IMR-90 (cell line): ENCODE measurements at regions not wholly inside any gene's neighbourhood (a gene's known extent, or its start where the extent isn't known, plus 50 kb on each side); places are given as distances from the start of the nearest gene placed in this dataset.

Experiments used
- ATAC-seq: fragments of 200-7000 bp; cut with Tn5 transposase; 2 replicates; pipeline ENCODE4 v1.9.1; 2020; ENCODE audit warnings: low read depth, mild to moderate bottlenecking, moderate library complexity
- BruUV-seq: library from RNA; stranded (reverse); fragments of 400-500 nt; replicated peaks from 2 replicates; lab custom pipeline; 2021; lab: Mats Ljungman, UMichigan
- CTCF ChIA-PET: fragments of 300-600 bp; formaldehyde crosslinking; extraction: SDS; loops from one replicate; lab custom pipeline; 2021; ENCODE audit warnings: antibody characterized with exemption; lab: Yijun Ruan, JAX
- POLR2A ChIA-PET: fragments of 300-600 bp; sonication (Branson Sonifier 250); formaldehyde crosslinking; loops from one replicate; lab custom pipeline; 2022; ENCODE audit warnings: antibody characterized with exemption; ENCODE audit not compliant: unreplicated experiment; lab: Charles Lee
- DNase-seq: peaks from one replicate; pipeline ENCODE4 v3.0.0; 2013
- H2AFZ ChIP-seq: replicated peaks from 2 replicates; pipeline ENCODE3; 2013; ENCODE audit warnings: low read length, mild to moderate bottlenecking; ENCODE audit not compliant: poor library complexity
- H2AK5ac ChIP-seq: 2 replicates; pipeline ENCODE4 v1.6.1; 2013; ENCODE audit warnings: low read depth, low read length, inconsistent platforms
- H2AK9ac ChIP-seq: replicated peaks from 2 replicates; pipeline ENCODE3; 2013; ENCODE audit warnings: mild to moderate bottlenecking, low read depth, low read length, moderate library complexity; ENCODE audit not compliant: poor library complexity
- H2BK120ac ChIP-seq: 2 replicates; pipeline ENCODE4 v1.6.1; 2013; ENCODE audit warnings: low read depth, low read length, inconsistent platforms
- H2BK15ac ChIP-seq: 3 replicates; pipeline ENCODE4 v1.6.1; 2013; ENCODE audit warnings: low read depth, low read length, inconsistent platforms
- H2BK20ac ChIP-seq: 2 replicates; pipeline ENCODE4 v1.6.1; 2013; ENCODE audit warnings: low read depth, mild to moderate bottlenecking, inconsistent platforms, low read length, moderate library complexity
- H2BK5ac ChIP-seq: 2 replicates; pipeline ENCODE4 v1.6.1; 2013; ENCODE audit warnings: mild to moderate bottlenecking, low read depth, low read length, inconsistent platforms; ENCODE audit not compliant: poor library complexity, severe bottlenecking
- H3K14ac ChIP-seq: replicated peaks from 2 replicates; pipeline ENCODE4 v1.6.1; 2013; ENCODE audit warnings: low read depth, low read length, inconsistent platforms
- H3K18ac ChIP-seq: 2 replicates; pipeline ENCODE4 v1.6.1; 2013; ENCODE audit warnings: low read depth, low read length, control low read depth
- H3K23ac ChIP-seq: 2 replicates; pipeline ENCODE4 v1.6.1; 2013; ENCODE audit warnings: low read depth, low read length, inconsistent platforms
- H3K27ac ChIP-seq: 2 replicates; pipeline ENCODE4 v1.5.1; 2013; ENCODE audit warnings: mild to moderate bottlenecking, control low read depth, low read length; ENCODE audit not compliant: insufficient read depth
- H3K27me3 ChIP-seq: 2 replicates; pipeline ENCODE4 v1.6.1; 2013; ENCODE audit warnings: low read length; ENCODE audit not compliant: control insufficient read depth, insufficient read depth
- H3K36me3 ChIP-seq: 2 replicates; pipeline ENCODE4 v1.6.1; 2013; ENCODE audit warnings: low read length, mixed read lengths; ENCODE audit not compliant: control insufficient read depth, insufficient read depth
- H3K4ac ChIP-seq: 2 replicates; pipeline ENCODE4 v1.6.1; 2013; ENCODE audit warnings: low read depth, low read length, inconsistent platforms
- H3K4me1 ChIP-seq: 2 replicates; pipeline ENCODE4 v1.6.1; 2013; ENCODE audit warnings: low read length, mixed read lengths; ENCODE audit not compliant: control insufficient read depth, insufficient read depth
- H3K4me2 ChIP-seq: 2 replicates; pipeline ENCODE4 v1.6.1; 2013; ENCODE audit warnings: low read depth, mild to moderate bottlenecking, control low read depth, low read length, moderate library complexity
- H3K4me3 ChIP-seq: 2 replicates; pipeline ENCODE4 v1.5.1; 2013; ENCODE audit warnings: low read depth, mild to moderate bottlenecking, control low read depth, low read length, moderate library complexity; ENCODE audit not compliant: insufficient read depth
- H3K56ac ChIP-seq: 2 replicates; pipeline ENCODE4 v1.6.1; 2013; ENCODE audit warnings: low read length, inconsistent platforms; ENCODE audit not compliant: insufficient read depth; ENCODE audit errors: extremely low read depth
- H3K79me1 ChIP-seq, 2 experiments: 2 replicates each; pipeline ENCODE4 v1.6.1; 2013; ENCODE audit warnings: low read length in 2 of 2, inconsistent platforms in 1 of 2, low read depth in 1 of 2
- H3K9ac ChIP-seq: 2 replicates; pipeline ENCODE4 v1.6.1; 2013; ENCODE audit warnings: low read depth, low read length, control low read depth
- H3K9me1 ChIP-seq: 2 replicates; pipeline ENCODE4 v1.6.1; 2013; ENCODE audit warnings: low read length, inconsistent platforms; ENCODE audit not compliant: insufficient read depth
- H3K9me3 ChIP-seq: 2 replicates; pipeline ENCODE4 v1.6.1; 2013; ENCODE audit warnings: low read length; ENCODE audit not compliant: control insufficient read depth, insufficient read depth
- H4K20me1 ChIP-seq: 2 replicates; pipeline ENCODE4 v1.6.1; 2013; ENCODE audit warnings: low read length, inconsistent platforms; ENCODE audit not compliant: insufficient read depth
- H4K5ac ChIP-seq: 2 replicates; pipeline ENCODE4 v1.6.1; 2013; ENCODE audit warnings: mild to moderate bottlenecking, low read depth, low read length, control low read depth
- H4K8ac ChIP-seq, 2 experiments: 2 replicates each; pipeline ENCODE4 v1.6.1; 2013; ENCODE audit warnings: low read depth in 2 of 2, low read length in 2 of 2, control low read depth in 1 of 2, inconsistent platforms in 1 of 2
- H4K91ac ChIP-seq: 2 replicates; pipeline ENCODE4 v1.6.1; 2013; ENCODE audit warnings: low read depth, low read length, inconsistent platforms; ENCODE audit not compliant: insufficient read depth
- BHLHE40 ChIP-seq: fragments of 150-350 bp; IDR thresholded peaks from 2 replicates; pipeline ENCODE4 v1.6.1; 2016; ENCODE audit warnings: mild to moderate bottlenecking, low read depth, low read length
- CEBPB ChIP-seq: IDR thresholded peaks from 2 replicates; pipeline ENCODE4 v1.6.1; 2012; ENCODE audit warnings: low read depth, low read length, improper control_type of control experiment
- CTCF ChIP-seq: conservative IDR thresholded peaks from 2 replicates; pipeline ENCODE4 v1.5.1; 2012; ENCODE audit warnings: mild to moderate bottlenecking, low read depth, low read length, improper control_type of control experiment
- ELK1 ChIP-seq: fragments of 150-350 bp; IDR thresholded peaks from 2 replicates; pipeline ENCODE4 v1.6.1; 2016; ENCODE audit warnings: low read depth, mild to moderate bottlenecking, low read length, moderate library complexity, borderline replicate concordance
- FOS ChIP-seq: fragments of 150-350 bp; IDR thresholded peaks from 2 replicates; pipeline ENCODE4 v1.6.1; 2016; ENCODE audit warnings: low read depth, low read length
- MAFK ChIP-seq: IDR thresholded peaks from 2 replicates; pipeline ENCODE4 v1.6.1; 2012; ENCODE audit warnings: low read depth, low read length, improper control_type of control experiment
- MAZ ChIP-seq: IDR thresholded peaks from 2 replicates; pipeline ENCODE4 v1.6.1; 2012; ENCODE audit warnings: low read depth, mild to moderate bottlenecking, low read length, improper control_type of control experiment, moderate library complexity, borderline replicate concordance
- MXI1 ChIP-seq: IDR thresholded peaks from 2 replicates; pipeline ENCODE4 v1.6.1; 2012; ENCODE audit warnings: low read depth, mild to moderate bottlenecking, low read length, moderate library complexity, borderline replicate concordance
- NFE2L2 ChIP-seq: fragments of 150-350 bp; IDR thresholded peaks from 2 replicates; pipeline ENCODE4 v1.6.1; 2016; ENCODE audit warnings: low read depth, mild to moderate bottlenecking, low read length
- POLR2A ChIP-seq: IDR thresholded peaks from 2 replicates; pipeline ENCODE4 v1.6.1; 2012; ENCODE audit warnings: mild to moderate bottlenecking, low read depth, low read length
- RAD21 ChIP-seq: IDR thresholded peaks from 2 replicates; pipeline ENCODE4 v1.6.1; 2012; ENCODE audit warnings: low read length, improper control_type of control experiment
- RCOR1 ChIP-seq: IDR thresholded peaks from 2 replicates; pipeline ENCODE4 v1.6.1; 2012; ENCODE audit warnings: mild to moderate bottlenecking, low read length, improper control_type of control experiment; ENCODE audit not compliant: insufficient replicate concordance
- RFX5 ChIP-seq: IDR thresholded peaks from 2 replicates; pipeline ENCODE4 v1.8.0; 2012; ENCODE audit warnings: low read depth, mild to moderate bottlenecking, low read length, moderate library complexity
- SMC3 ChIP-seq: fragments of 150-350 bp; IDR thresholded peaks from 2 replicates; pipeline ENCODE4 v1.6.1; 2016; ENCODE audit warnings: low read depth, mild to moderate bottlenecking, antibody characterized with exemption, low read length, moderate library complexity
- USF2 ChIP-seq: fragments of 150-350 bp; IDR thresholded peaks from 2 replicates; pipeline ENCODE4 v1.6.1; 2017; ENCODE audit warnings: mild to moderate bottlenecking, antibody characterized with exemption, low read length, low read depth
- WGBS, 2 experiments: methylation state at CpG; one replicate each; pipeline versions ENCODE4 v1.1.5 to v1.1.7; 2013; ENCODE audit warnings: missing lambda C conversion rate in 2 of 2; ENCODE audit not compliant: insufficient read length in 1 of 2; ENCODE audit errors: extremely low coverage in 2 of 2; 5-methylcytosine and 5-hydroxymethylcytosine counted together
- dilution Hi-C: fragments of 300-500 bp; cut with HindIII; formaldehyde crosslinking; loops from one replicate; pipeline ENCODE4 v1.14.3; 2018; ENCODE audit warnings: low sequenced_read_pairs; ENCODE audit not compliant: unreplicated experiment
- in situ Hi-C: fragments of 300-500 bp; cut with MboI; formaldehyde crosslinking; loops from 3 replicates; pipeline ENCODE4 v1.14.3; 2019; ENCODE audit warnings: low sequenced_read_pairs, inconsistent platforms, mixed read lengths
- intact Hi-C: fragments of 100-400 bp; cut with micrococcal nuclease; formaldehyde crosslinking; loops from 2 replicates; pipeline ENCODE4 v1.10.0; 2022

DNA sequence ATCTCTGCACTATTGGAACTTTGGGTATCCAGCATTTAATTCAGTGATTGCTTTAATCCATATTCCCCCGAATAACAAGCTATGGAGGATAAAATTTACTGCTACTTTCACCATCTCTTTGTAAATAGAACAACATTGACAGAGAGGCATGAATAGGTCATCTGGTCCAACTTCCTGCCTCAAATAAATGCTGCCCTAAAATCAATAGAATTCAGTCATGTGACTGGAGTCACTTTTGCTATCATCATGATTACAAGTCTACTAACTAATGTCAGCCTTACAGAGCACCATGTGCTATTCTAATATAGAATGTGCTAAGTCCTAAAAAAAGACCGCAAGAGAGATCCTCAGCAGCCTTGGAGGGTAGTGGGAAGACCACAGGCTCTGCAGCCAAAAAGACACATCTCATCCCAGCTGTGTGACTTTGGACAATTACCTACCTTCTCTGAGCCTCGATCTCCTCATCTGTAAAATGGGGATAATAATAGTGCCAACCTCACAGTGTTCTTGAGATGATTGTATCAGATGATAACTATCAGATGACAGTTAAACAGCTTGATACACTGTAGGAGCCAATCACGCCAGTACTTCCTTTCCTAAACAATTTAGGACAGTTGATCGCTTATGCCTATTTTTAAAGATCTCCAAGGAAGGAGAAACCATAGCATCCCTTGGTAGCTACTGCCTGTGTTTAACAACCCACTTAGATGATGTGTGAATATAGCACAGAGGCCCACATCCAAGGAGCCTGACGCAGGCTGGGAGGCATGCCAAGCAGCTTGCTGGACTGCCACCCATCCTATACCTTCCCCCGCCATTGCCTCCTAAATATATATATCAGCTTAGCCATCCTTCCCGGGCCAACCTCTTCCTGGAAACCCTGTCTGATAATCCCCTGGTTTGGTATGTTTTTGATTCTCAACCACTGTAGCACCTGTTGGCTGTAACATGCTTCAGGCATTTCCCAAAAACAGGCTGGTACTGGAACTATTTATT lies 77.3 kb upstream of the PHF21A start:
- H2BK5ac ChIP-seq, result no peak overlapping the region
- H2BK20ac ChIP-seq, result no peak overlapping the region
- H3K14ac ChIP-seq, result no peak overlapping the region
- CTCF ChIA-PET, result no interaction called here
- dilution Hi-C loops (no loop called here), in situ Hi-C loops (no loop called here), intact Hi-C loops (no loop called here)
- H4K20me1 ChIP-seq, result no peaks in the 10 kb centered on the region
- POLR2A ChIA-PET, result no interaction called here
- no peaks in the 10 kb centered on the region for H3K9me3 ChIP-seq
- H2AK9ac ChIP-seq, result no peak overlapping the region
- DNase-seq (no peak), ATAC-seq (no peak)
- no CpG with 5 or more reads among the region's 8 CpGs for WGBS, 2 experiments
- no peaks in the 10 kb centered on the region for H3K9me1 ChIP-seq
- H3K4ac ChIP-seq, result no peak overlapping the region
- no peak overlapping the region for H2AK5ac ChIP-seq
- no peak overlapping the region for H4K5ac ChIP-seq
- no peak overlapping the region for H3K27ac ChIP-seq
- H3K56ac ChIP-seq, result no peak overlapping the region
- H4K91ac ChIP-seq, result no peak overlapping the region
- H2AFZ ChIP-seq, result no peak overlapping the region
- H3K4me2 ChIP-seq, result no peak overlapping the region
- no peak overlapping the region for H3K4me3 ChIP-seq
- H3K9ac ChIP-seq, result no peak overlapping the region
- H2BK120ac ChIP-seq, result no peak overlapping the region
- no peak overlapping the region for H3K23ac ChIP-seq
- BruUV-seq, result no TSS peak
- no peaks in the 10 kb centered on the region for H3K36me3 ChIP-seq
- no peaks in the 10 kb centered on the region for H3K4me1 ChIP-seq
- no peak overlapping the region for H2BK15ac ChIP-seq
- no peak overlapping the region for H4K8ac ChIP-seq
- peaks cover 46% of the 10 kb centered on the region for H3K27me3 ChIP-seq
- no peak overlapping the region for H3K18ac ChIP-seq
- H3K79me1 ChIP-seq, result no peaks in the 10 kb centered on the region
- no peak for TF ChIP-seq MXI1
- no peak for TF ChIP-seq RAD21
- TF ChIP-seq CTCF, result no peak
- TF ChIP-seq MAFK, result no peak
- TF ChIP-seq MAZ, result no peak
- no peak for TF ChIP-seq ELK1
- TF ChIP-seq BHLHE40, result no peak
- no peak for TF ChIP-seq NFE2L2
- no peak for TF ChIP-seq SMC3
- TF ChIP-seq USF2, result no peak
- TF ChIP-seq RFX5, result no peak
- no peak for TF ChIP-seq RCOR1
- no peak for TF ChIP-seq POLR2A
- no peak for TF ChIP-seq FOS
- no peak for TF ChIP-seq CEBPB
